HEK293 (cell line): ENCODE measurements at regions not wholly inside any gene's neighbourhood (a gene's known extent, or its start where the extent isn't known, plus 50 kb on each side); places are given as distances from the start of the nearest gene placed in this dataset.

Experiments
- CTCF ChIA-PET: fragments of 350-600 bp; formaldehyde crosslinking; extraction: SDS; loops from one replicate; lab custom pipeline; 2021; ENCODE audit warnings: antibody characterized with exemption; lab: Yijun Ruan, JAX
- POLR2A ChIA-PET: fragments of 300-600 bp; formaldehyde crosslinking; extraction: SDS; loops from one replicate; lab custom pipeline; 2020; ENCODE audit warnings: antibody characterized with exemption, inconsistent platforms; lab: Yijun Ruan, JAX
- H3K27ac ChIP-seq: fragments of 200-500 bp; sonication (Bioruptor generic); 2 replicates; pipeline ENCODE4 v1.5.1; 2014; ENCODE audit warnings: low read depth, low read length, control low read depth, inconsistent platforms; ENCODE audit errors: extremely low read depth
- H3K36me3 ChIP-seq, 2 experiments: fragments of 200-500 bp in 1 of 2; sonication (Bioruptor generic) in 1 of 2; 1 replicate in 1 of 2; 2 replicates in 1 of 2; pipeline ENCODE4 v1.5.1; 2014 to 2017; ENCODE audit warnings: inconsistent platforms in 2 of 2, low read length in 2 of 2; ENCODE audit not compliant: control insufficient read depth in 2 of 2, insufficient read depth in 1 of 2
- H3K4me1 ChIP-seq: fragments of 200-500 bp; sonication (Bioruptor generic); 2 replicates; pipeline ENCODE4 v1.5.1; 2014; ENCODE audit warnings: mild to moderate bottlenecking, low read length, inconsistent platforms; ENCODE audit not compliant: control insufficient read depth, insufficient read depth
- H3K4me3 ChIP-seq: 2 replicates; pipeline ENCODE4 v1.5.1; 2011; ENCODE audit warnings: low read depth, mild to moderate bottlenecking, control low read depth, low read length, moderate library complexity
- H3K9me3 ChIP-seq: fragments of 200-500 bp; sonication (Bioruptor generic); 2 replicates; pipeline ENCODE4 v1.5.1; 2014; ENCODE audit warnings: low read depth, low read length, inconsistent platforms; ENCODE audit not compliant: control insufficient read depth, insufficient read depth
- BCL11A ChIP-seq: fragments of 450-650 bp; formaldehyde crosslinking; IDR thresholded peaks from 2 replicates; pipeline ENCODE4 v1.5.1; 2016; ENCODE audit warnings: low read depth, missing biosample characterization, missing genetic modification characterization
- INSM2 ChIP-seq: fragments of 450-650 bp; formaldehyde crosslinking; IDR thresholded peaks from 2 replicates; pipeline ENCODE4 v1.5.1; 2016; ENCODE audit warnings: missing biosample characterization, missing genetic modification characterization
- KLF1 ChIP-seq: fragments of 450-650 bp; formaldehyde crosslinking; IDR thresholded peaks from 2 replicates; pipeline ENCODE4 v1.5.1; 2016; ENCODE audit warnings: missing biosample characterization, missing genetic modification characterization
- KLF17 ChIP-seq: fragments of 450-650 bp; formaldehyde crosslinking; IDR thresholded peaks from 2 replicates; pipeline ENCODE4 v1.5.1; 2016; ENCODE audit warnings: missing biosample characterization, missing genetic modification characterization
- KLF7 ChIP-seq: fragments of 450-650 bp; formaldehyde crosslinking; IDR thresholded peaks from 2 replicates; pipeline ENCODE4 v1.5.1; 2016; ENCODE audit warnings: missing biosample characterization, missing genetic modification characterization, borderline replicate concordance
- TSHZ1 ChIP-seq: fragments of 450-650 bp; formaldehyde crosslinking; IDR thresholded peaks from 2 replicates; pipeline ENCODE4 v1.5.1; 2016; ENCODE audit warnings: missing biosample characterization, missing genetic modification characterization, borderline replicate concordance
- ZNF121 ChIP-seq: fragments of 450-650 bp; formaldehyde crosslinking; IDR thresholded peaks from 2 replicates; pipeline ENCODE4 v1.5.1; 2016; ENCODE audit warnings: missing biosample characterization, missing genetic modification characterization
- ZNF174 ChIP-seq: fragments of 450-650 bp; formaldehyde crosslinking; IDR thresholded peaks from 2 replicates; pipeline ENCODE4 v1.5.0; 2017; ENCODE audit warnings: missing biosample characterization, mild to moderate bottlenecking, missing genetic modification characterization
- ZNF2 ChIP-seq: fragments of 450-650 bp; formaldehyde crosslinking; IDR thresholded peaks from 2 replicates; pipeline ENCODE4 v1.5.1; 2016; ENCODE audit warnings: missing biosample characterization, missing genetic modification characterization
- ZNF211 ChIP-seq: fragments of 450-650 bp; formaldehyde crosslinking; IDR thresholded peaks from 2 replicates; pipeline ENCODE4 v1.5.1; 2016; ENCODE audit warnings: low read depth, missing biosample characterization, missing genetic modification characterization
- ZNF280D ChIP-seq: fragments of 450-650 bp; formaldehyde crosslinking; IDR thresholded peaks from 2 replicates; pipeline ENCODE4 v1.5.1; 2016; ENCODE audit warnings: missing biosample characterization, missing genetic modification characterization
- ZNF302 ChIP-seq: fragments of 450-650 bp; formaldehyde crosslinking; IDR thresholded peaks from 2 replicates; pipeline ENCODE4 v1.5.1; 2016; ENCODE audit warnings: missing biosample characterization, missing genetic modification characterization, low read depth
- ZNF350 ChIP-seq: fragments of 450-650 bp; formaldehyde crosslinking; IDR thresholded peaks from 2 replicates; pipeline ENCODE4 v1.5.0; 2017; ENCODE audit warnings: missing biosample characterization, mild to moderate bottlenecking, missing genetic modification characterization
- ZNF398 ChIP-seq: fragments of 450-650 bp; formaldehyde crosslinking; IDR thresholded peaks from 2 replicates; pipeline ENCODE4 v1.5.1; 2017; ENCODE audit warnings: missing biosample characterization, missing genetic modification characterization
- ZNF529 ChIP-seq: fragments of 450-650 bp; formaldehyde crosslinking; IDR thresholded peaks from 2 replicates; pipeline ENCODE4 v1.5.1; 2017; ENCODE audit warnings: missing genetic modification characterization, missing biosample characterization; ENCODE audit not compliant: insufficient replicate concordance
- ZNF548 ChIP-seq: fragments of 450-650 bp; formaldehyde crosslinking; IDR thresholded peaks from 2 replicates; pipeline ENCODE4 v1.5.1; 2016; ENCODE audit warnings: missing biosample characterization, missing genetic modification characterization
- ZNF692 ChIP-seq: fragments of 450-650 bp; formaldehyde crosslinking; IDR thresholded peaks from 2 replicates; pipeline ENCODE4 v1.5.1; 2016; ENCODE audit warnings: missing biosample characterization, missing genetic modification characterization
- ZNF701 ChIP-seq: fragments of 450-650 bp; formaldehyde crosslinking; IDR thresholded peaks from 2 replicates; pipeline ENCODE4 v1.5.1; 2016; ENCODE audit warnings: missing biosample characterization, missing genetic modification characterization
- ZNF747 ChIP-seq: fragments of 450-650 bp; formaldehyde crosslinking; IDR thresholded peaks from 2 replicates; pipeline ENCODE4 v1.5.1; 2016; ENCODE audit warnings: missing biosample characterization, missing genetic modification characterization
- ZNF777 ChIP-seq: fragments of 450-650 bp; formaldehyde crosslinking; IDR thresholded peaks from 2 replicates; pipeline ENCODE4 v1.5.1; 2017; ENCODE audit warnings: missing biosample characterization, missing genetic modification characterization, borderline replicate concordance
- ZSCAN30 ChIP-seq: fragments of 450-650 bp; IDR thresholded peaks from 2 replicates; pipeline ENCODE4 v1.5.1; 2018; ENCODE audit warnings: missing biosample characterization, mild to moderate bottlenecking, missing genetic modification characterization, moderate library complexity

GRCh38 chr12:24356240-24356804 lies 406.9 kb upstream of the SOX5 start:
- POLR2A ChIA-PET: no interaction called here
- no peak overlapping the region for H3K27ac ChIP-seq
- no peaks in the 10 kb centered on the region; the same call in 1 of the 2 replicates for H3K4me1 ChIP-seq
- H3K36me3 ChIP-seq: no peaks in the 10 kb centered on the region
- H3K9me3 ChIP-seq: no peaks in the 10 kb centered on the region
- CTCF ChIA-PET: no interaction called here
- H3K4me3 ChIP-seq: no peak overlapping the region
- no peak for TF ChIP-seq KLF17 (tag by site-specific recombination)
- TF ChIP-seq ZNF692 (tag by site-specific recombination): no peak
- no peak for TF ChIP-seq ZNF398
- no peak for TF ChIP-seq ZNF701 (tag by site-specific recombination)
- TF ChIP-seq ZNF211 (tag by site-specific recombination): no peak
- TF ChIP-seq ZNF548 (tag by site-specific recombination): no peak
- no peak for TF ChIP-seq TSHZ1
- TF ChIP-seq INSM2 (tag by site-specific recombination): no peak

GRCh38 chr12:24352363-24352762 lies 402.9 kb upstream of the SOX5 start:
- ChIA-PET POLR2A (no interaction called here), CTCF (interaction anchor here (0.7 kb wide), 1 partner anchor 26 kb away, joined by 3 read pairs; no protein-coding TSS in a partner anchor)
- Histone ChIP-seq H3K4me3 (no peak overlapping the region), H3K27ac (no peak overlapping the region), H3K36me3 (no peaks in the 10 kb centered on the region; a peak in 1 of 3 replicates), H3K9me3 (no peaks in the 10 kb centered on the region), H3K4me1 (no peaks in the 10 kb centered on the region)
- TF ChIP-seq ZNF529 (tag by site-specific recombination) (no peak), KLF1 (tag by site-specific recombination) (no peak), ZNF2 (no peak), ZSCAN30 (tag by site-specific recombination) (no peak), ZNF747 (no peak), ZNF302 (tag by site-specific recombination) (no peak), KLF7 (tag by site-specific recombination) (no peak), ZNF280D (tag by site-specific recombination) (no peak), ZNF121 (tag by site-specific recombination) (no peak), BCL11A (tag by site-specific recombination) (no peak), KLF17 (tag by site-specific recombination) (no peak), ZNF777 (no peak), ZNF350 (tag by site-specific recombination) (no peak), ZNF174 (tag by site-specific recombination) (no peak)
